ENCODE measurements at regions not wholly inside any gene's neighbourhood (a gene's known extent, or its start where the extent isn't known, plus 50 kb on each side); places are given as distances from the start of the nearest gene placed in this dataset.
"Not testable (repeated sequence)": the region's sequence is repeated elsewhere in the genome, so short reads cannot be mapped to it uniquely, and the experiment has no call there.

DNA sequence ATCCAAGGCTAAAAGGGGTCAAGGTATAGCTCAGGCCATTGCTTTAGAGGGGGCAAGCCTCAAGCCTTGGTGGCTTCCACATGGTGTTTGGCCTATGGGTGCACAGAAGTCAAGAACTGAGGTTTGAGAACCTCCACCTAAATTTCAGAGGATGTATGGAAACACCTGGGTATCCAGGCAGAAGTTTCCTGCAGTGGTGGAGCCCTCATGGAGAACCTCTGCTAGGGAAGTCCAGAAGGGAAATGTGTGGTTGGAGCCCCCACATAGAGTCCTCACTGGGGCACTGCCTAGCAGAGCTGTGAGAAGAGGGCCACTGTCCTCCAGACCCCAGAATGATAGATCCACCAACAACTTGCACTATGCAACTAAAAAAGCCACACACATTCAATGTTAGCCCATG is 678.7 kb upstream of the ADGRB3 start:
- Histone ChIP-seq H3K4me3 (no peak overlapping the region), H3K4me1 (replicated peaks in 1 of 2) (no peaks in the 10 kb centered on the region), H3K27ac (no peak overlapping the region), H3K9me3 (replicated peaks in 1 of 3) (no peaks in the 10 kb centered on the region), H3K36me3 (replicated peaks in 1 of 2) (no peaks in the 10 kb centered on the region), H3K27me3 (no peaks in the 10 kb centered on the region)
- no peak for DNase-seq
- intact Hi-C loops (cut with DNase I): no loop called here
- no peak for TF ChIP-seq POLR2A (IDR thresholded peaks at IDR 0.05)
- no peak for TF ChIP-seq CTCF (IDR thresholded peaks at IDR 0.05)

- Histone ChIP-seq H3K4me3 (no peak overlapping the region), H3K4me1 (replicated peaks in 1 of 2) (no peaks in the 10 kb centered on the region), H3K9me3 (replicated peaks in 1 of 3) (no peaks in the 10 kb centered on the region), H3K27me3 (no peaks in the 10 kb centered on the region), H3K36me3 (replicated peaks in 1 of 2) (no peaks in the 10 kb centered on the region), H3K27ac (no peak overlapping the region)
- 25 to 54% (median 38%) methylated on average over 1 of the region's 1 CpG for WGBS, 4 donors
- DNase-seq: no peak
- TF ChIP-seq CTCF (IDR thresholded peaks at IDR 0.05) (no peak), POLR2A (IDR thresholded peaks at IDR 0.05) (no peak)
- intact Hi-C loops (cut with DNase I): no loop called here
These were observed 682.1 kb upstream of the ADGRB3 start for GRCh38 chr6:67952948-67953347.

DNA sequence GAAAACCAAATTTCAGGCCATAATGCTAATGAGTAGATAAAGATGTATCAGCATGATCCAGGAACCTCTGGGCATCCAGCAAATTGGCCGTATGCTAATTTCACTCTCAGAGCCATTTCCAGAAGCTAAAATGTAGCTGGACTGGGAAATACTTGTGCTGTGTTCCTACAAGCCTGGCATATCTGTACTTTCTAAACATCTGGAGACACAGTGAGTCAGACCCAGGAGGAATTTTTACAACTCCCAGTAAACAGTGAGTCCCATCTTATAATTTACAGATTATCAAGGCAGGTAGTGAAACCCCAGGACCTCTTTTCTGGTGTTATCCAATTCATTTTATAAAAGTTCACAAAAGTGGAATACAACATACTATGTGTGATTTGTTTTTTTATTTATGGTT is 683.0 kb upstream of the ADGRB3 start:
- 36 to 73% (median 60%) methylated on average over 1 of the region's 1 CpG for WGBS, 4 donors
- no peaks in the 10 kb centered on the region for H3K27me3 ChIP-seq
- no peak overlapping the region for H3K27ac ChIP-seq
- no peak overlapping the region for H3K4me3 ChIP-seq
- intact Hi-C loops (cut with DNase I): no loop called here
- H3K9me3 ChIP-seq (replicated peaks in 1 of 3): no peaks in the 10 kb centered on the region
- no peaks in the 10 kb centered on the region for H3K36me3 ChIP-seq (replicated peaks in 1 of 2)
- no peak for TF ChIP-seq CTCF (IDR thresholded peaks at IDR 0.05)
- TF ChIP-seq POLR2A (IDR thresholded peaks at IDR 0.05): no peak
- no peak for DNase-seq
- H3K4me1 ChIP-seq (replicated peaks in 1 of 2): no peaks in the 10 kb centered on the region

- H3K4me1 ChIP-seq (replicated peaks in 1 of 2); intact Hi-C loops (cut with DNase I); DNase-seq; H3K4me3 ChIP-seq; H3K27me3 ChIP-seq; H3K36me3 ChIP-seq (replicated peaks in 1 of 2); H3K9me3 ChIP-seq (replicated peaks in 1 of 3); H3K27ac ChIP-seq: not testable (repeated sequence)
- WGBS, 4 donors: 86 to 96% (median 88%) methylated on average over 1 of the region's 1 CpG
These were observed 687.3 kb upstream of the ADGRB3 start for GRCh38 chr6:67947762-67948161.

DNA sequence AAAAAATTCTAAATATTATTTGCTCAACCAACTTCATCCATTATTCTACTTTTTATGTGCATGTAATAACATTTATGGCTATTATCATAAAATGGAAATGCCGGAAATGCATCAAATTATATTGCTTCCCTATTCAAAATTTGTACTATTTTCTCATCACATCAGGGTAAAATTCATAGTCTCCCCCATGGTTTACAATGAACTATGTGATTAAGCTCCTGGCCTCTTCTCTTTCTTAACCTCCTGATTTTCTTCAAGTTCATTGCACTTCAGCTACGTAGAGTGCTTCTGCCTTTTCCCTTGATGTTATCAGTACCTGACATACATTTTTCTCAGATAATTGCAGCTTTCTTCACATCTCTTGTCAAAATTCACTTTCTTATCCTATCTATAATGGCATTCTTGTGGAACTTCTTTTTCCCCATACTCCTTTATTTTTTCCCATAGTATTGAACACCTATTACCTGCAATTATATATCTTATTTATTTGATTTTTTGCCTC is 699.1 kb upstream of the ADGRB3 start:
- no peak for TF ChIP-seq CTCF (IDR thresholded peaks at IDR 0.05)
- TF ChIP-seq POLR2A (IDR thresholded peaks at IDR 0.05): no peak
- WGBS, 4 donors: 62 to 85% (median 76%) methylated on average over 2 of the region's 2 CpGs
- no peaks in the 10 kb centered on the region for H3K4me1 ChIP-seq (replicated peaks in 1 of 2)
- H3K36me3 ChIP-seq (replicated peaks in 1 of 2): no peaks in the 10 kb centered on the region
- H3K27me3 ChIP-seq: no peaks in the 10 kb centered on the region
- no peak overlapping the region for H3K4me3 ChIP-seq
- no peak overlapping the region for H3K27ac ChIP-seq
- no peak for DNase-seq
- H3K9me3 ChIP-seq (replicated peaks in 1 of 3): no peaks in the 10 kb centered on the region
- intact Hi-C loops (cut with DNase I): no loop called here
